HCT116 (cell line): ENCODE measurements at regions not wholly inside any gene's neighbourhood (a gene's known extent, or its start where the extent isn't known, plus 50 kb on each side); places are given as distances from the start of the nearest gene placed in this dataset.

Experiments
- ATAC-seq: fragments of 200-7000 bp; cut with Tn5 transposase; 2 replicates; pipeline ENCODE4 v1.9.1; 2020; ENCODE audit warnings: mild to moderate bottlenecking, moderate library complexity
- BruUV-seq: library from RNA; stranded (reverse); fragments of 400-500 nt; replicated peaks from 2 replicates; lab custom pipeline; 2021; lab: Mats Ljungman, UMichigan
- CTCF ChIA-PET: fragments of 300-600 bp; sonication (Branson Sonifier 250); formaldehyde crosslinking; loops from one replicate; lab custom pipeline; 2021; ENCODE audit warnings: antibody characterized with exemption; lab: Charles Lee
- POLR2A ChIA-PET: fragments of 300-600, 350-600 bp; sonication (Branson Sonifier 250); formaldehyde crosslinking; loops from one replicate; lab custom pipeline; 2021; ENCODE audit warnings: antibody characterized with exemption; lab: Charles Lee
- RAD21 ChIA-PET, 2 experiments: fragments of 300-600 bp; sonication (Branson Sonifier 250); formaldehyde crosslinking; loops; one replicate each; lab custom pipeline; 2023; ENCODE audit warnings: low total read pairs in 2 of 2; ENCODE audit not compliant: uncharacterized antibody in 2 of 2, unreplicated experiment in 2 of 2, low non-redundant PET in 1 of 2; lab: Charles Lee
- DNase-seq: peaks from one replicate; pipeline ENCODE4 v3.0.0-alpha.2; 2010; ENCODE audit warnings: low read depth, low spot score
- H2AFZ ChIP-seq: fragments of 200-600 bp; shearing (Covaris generic), sonication (generic); 2 replicates; pipeline ENCODE4 v1.6.1; 2017; ENCODE audit warnings: low read depth, mixed run types, mixed read lengths, antibody characterized with exemption, low read length; ENCODE audit not compliant: poor library complexity, severe bottlenecking
- H3K27ac ChIP-seq: 2 replicates; pipeline ENCODE4 v1.5.1; 2012; ENCODE audit warnings: low read depth, low read length
- H3K27me3 ChIP-seq: fragments of 200-600 bp; sonication (generic); 2 replicates; pipeline ENCODE4 v1.6.1; 2016; ENCODE audit warnings: mixed run types, low read length, mixed read lengths; ENCODE audit not compliant: insufficient read depth
- H3K36me3 ChIP-seq, 2 experiments: fragments of 200-500 bp in 1 of 2; fragments of 200-600 bp in 1 of 2; sonication (Bioruptor generic) in 1 of 2; sonication (generic) in 1 of 2; 2 replicates each; pipeline versions ENCODE4 v1.5.1 to v1.6.1; 2014 to 2016; ENCODE audit warnings: low read length in 2 of 2, inconsistent platforms in 1 of 2, mixed read lengths in 1 of 2, mixed run types in 1 of 2; ENCODE audit not compliant: insufficient read depth in 2 of 2, control insufficient read depth in 1 of 2
- H3K4me1 ChIP-seq, 2 experiments: fragments of 200-600 bp in 1 of 2; sonication (generic) in 1 of 2; 2 replicates each; pipeline versions ENCODE4 v1.5.1 to v1.6.1; 2012 to 2017; ENCODE audit warnings: low read length in 2 of 2, inconsistent platforms in 1 of 2, mild to moderate bottlenecking in 1 of 2, mixed read lengths in 1 of 2, mixed run types in 1 of 2, moderate library complexity in 1 of 2; ENCODE audit not compliant: insufficient read depth in 2 of 2, control insufficient read depth in 1 of 2
- H3K4me2 ChIP-seq: fragments of 200-600 bp; sonication (generic); 2 replicates; pipeline ENCODE4 v1.6.1; 2017; ENCODE audit warnings: mixed run types, low read length, mixed read lengths
- H3K4me3 ChIP-seq, 2 experiments: fragments of 200-600 bp in 1 of 2; sonication (generic) in 1 of 2; replicated peaks in 1 of 2; 2 replicates each; pipeline ENCODE4 v1.5.1; 2011 to 2016; ENCODE audit warnings: low read length in 2 of 2, control low read depth in 1 of 2, low read depth in 1 of 2, mild to moderate bottlenecking in 1 of 2, mixed read lengths in 1 of 2, mixed run types in 1 of 2
- H3K79me2 ChIP-seq: fragments of 200-600 bp; sonication (generic); 2 replicates; pipeline ENCODE4 v1.6.1; 2017; ENCODE audit warnings: mild to moderate bottlenecking, mixed run types, low read length, moderate library complexity, mixed read lengths; ENCODE audit not compliant: insufficient read depth
- H3K9ac ChIP-seq: fragments of 200-600 bp; sonication (generic); 2 replicates; pipeline ENCODE4 v1.6.1; 2016; ENCODE audit warnings: low read length, mixed read lengths
- H3K9me2 ChIP-seq: fragments of 200-600 bp; sonication (generic), shearing (Covaris generic); 2 replicates; pipeline ENCODE4 v1.6.1; 2017; ENCODE audit warnings: mixed run types, mild to moderate bottlenecking, moderate library complexity; ENCODE audit not compliant: insufficient read depth
- H3K9me3 ChIP-seq, 2 experiments: fragments of 200-500 bp in 1 of 2; fragments of 200-600 bp in 1 of 2; sonication (Bioruptor generic) in 1 of 2; sonication (generic) in 1 of 2; 2 replicates each; pipeline ENCODE4 v1.6.1; 2014 to 2017; ENCODE audit warnings: low read length in 2 of 2, mixed read lengths in 2 of 2, inconsistent platforms in 1 of 2, low read depth in 1 of 2, mild to moderate bottlenecking in 1 of 2, mixed run types in 1 of 2, moderate library complexity in 1 of 2; ENCODE audit not compliant: control insufficient read depth in 1 of 2, insufficient read depth in 1 of 2
- H4K20me1 ChIP-seq: fragments of 200-600 bp; sonication (generic), shearing (Covaris generic); 2 replicates; pipeline ENCODE4 v1.6.1; 2017; ENCODE audit warnings: mixed run types, mild to moderate bottlenecking, moderate library complexity; ENCODE audit not compliant: insufficient read depth
- ATF3 ChIP-seq: IDR thresholded peaks from 2 replicates; pipeline ENCODE4 v1.6.1; 2012
- CBX3 ChIP-seq: IDR thresholded peaks from 2 replicates; pipeline ENCODE4 v1.6.1; 2012; ENCODE audit warnings: low read depth
- CEBPB ChIP-seq: IDR thresholded peaks from 2 replicates; pipeline ENCODE4 v1.6.1; 2012; ENCODE audit warnings: low read depth
- EZH2phosphoT487 ChIP-seq: fragments of 200-600 bp; IDR thresholded peaks from 2 replicates; pipeline ENCODE4 v1.6.1; 2018; ENCODE audit warnings: antibody characterized with exemption, borderline replicate concordance
- JUND ChIP-seq: IDR thresholded peaks from 2 replicates; pipeline ENCODE4 v1.6.1; 2012
- MAX ChIP-seq: IDR thresholded peaks from 2 replicates; pipeline ENCODE4 v1.6.1; 2012
- POLR2AphosphoS5 ChIP-seq: IDR thresholded peaks from 2 replicates; pipeline ENCODE4 v1.6.1; 2011; ENCODE audit warnings: mild to moderate bottlenecking, low read depth, low read length, moderate library complexity
- RAD21 ChIP-seq: IDR thresholded peaks from 2 replicates; pipeline ENCODE4 v1.6.1; 2012; ENCODE audit warnings: low read depth, mild to moderate bottlenecking
- SIN3A ChIP-seq: IDR thresholded peaks from 2 replicates; pipeline ENCODE4 v1.6.1; 2012; ENCODE audit warnings: low read depth
- SRF ChIP-seq: IDR thresholded peaks from 2 replicates; pipeline ENCODE4 v1.6.1; 2012; ENCODE audit warnings: low read depth
- TCF7L2 ChIP-seq: IDR thresholded peaks from 2 replicates; pipeline ENCODE4 v1.7.0; 2011; ENCODE audit warnings: borderline replicate concordance, inconsistent platforms; ENCODE audit not compliant: insufficient read depth, insufficient read length; ENCODE audit errors: extremely low read depth
- ZNF274 ChIP-seq: fragments of 200-500 bp; sonication (Bioruptor generic); IDR thresholded peaks from 2 replicates; pipeline ENCODE4 v1.6.1; 2014; ENCODE audit warnings: mild to moderate bottlenecking, low read depth, low read length, inconsistent platforms
- intact Hi-C: fragments of 100-400 bp; cut with micrococcal nuclease; formaldehyde crosslinking; loops from 2 replicates; pipeline ENCODE4 v1.10.0; 2022

GRCh38 chr3:104537323-104537722 lies 829.4 kb upstream of the ALCAM start:
- Histone ChIP-seq H3K9me2 (no peaks in the 10 kb centered on the region), H3K36me3 (no peaks in the 10 kb centered on the region), H3K27ac (no peak overlapping the region), H3K9ac (no peak overlapping the region), H4K20me1 (no peaks in the 10 kb centered on the region), H2AFZ (no peak overlapping the region), H3K4me3 (no peak overlapping the region), H3K79me2 (no peaks in the 10 kb centered on the region), H3K4me2 (no peak overlapping the region), H3K9me3 (no peaks in the 10 kb centered on the region), H3K27me3 (no peaks in the 10 kb centered on the region), H3K4me1 (no peaks in the 10 kb centered on the region)
- ChIA-PET RAD21 (no interaction called here), POLR2A (no interaction called here), CTCF (no interaction called here)
- BruUV-seq: no TSS peak
- TF ChIP-seq RAD21 (no peak), JUND (no peak), POLR2AphosphoS5 (no peak), ATF3 (no peak), ZNF274 (no peak)
- DNase-seq (no peak), ATAC-seq (no peak)
- intact Hi-C loops: no loop called here

GRCh38 chr3:104546301-104546700 lies 820.4 kb upstream of the ALCAM start:
- H2AFZ ChIP-seq: no peak overlapping the region
- no peaks in the 10 kb centered on the region for H3K36me3 ChIP-seq
- no peak overlapping the region for H3K4me3 ChIP-seq
- RAD21 ChIA-PET: no interaction called here
- no peaks in the 10 kb centered on the region for H3K9me3 ChIP-seq
- no peaks in the 10 kb centered on the region for H4K20me1 ChIP-seq
- TF ChIP-seq CBX3 (no peak), SIN3A (no peak), EZH2phosphoT487 (no peak), RAD21 (no peak), SRF (no peak), TCF7L2 (no peak), MAX (no peak), CEBPB (no peak)
- TF ChIP-seq, all 23 proteins: peak for 0
- no peak for ATAC-seq
- ChIA-PET CTCF (no interaction called here), POLR2A (no interaction called here)
- intact Hi-C loops: no loop called here
- H3K9me2 ChIP-seq: no peaks in the 10 kb centered on the region
- no TSS peak for BruUV-seq
- no peaks in the 10 kb centered on the region for H3K27me3 ChIP-seq
- no peaks in the 10 kb centered on the region for H3K79me2 ChIP-seq
- H3K27ac ChIP-seq: no peak overlapping the region
- no peak overlapping the region for H3K4me2 ChIP-seq
- no peak overlapping the region for H3K9ac ChIP-seq
- H3K4me1 ChIP-seq: no peaks in the 10 kb centered on the region
- no peak for DNase-seq
